SK-N-SH treated with all-trans-retinoic acid at 6 μM for 48 hours (cell line): ENCODE measurements at regions not wholly inside any gene's neighbourhood (a gene's known extent, or its start where the extent isn't known, plus 50 kb on each side); places are given as distances from the start of the nearest gene placed in this dataset.

Experiments
- CREB5 ChIP-seq: fragments of 250-450 bp; sonication (Bioruptor Pico); IDR thresholded peaks from 2 replicates; pipeline ENCODE4 v1.5.1; 2020; ENCODE audit warnings: low read depth, mild to moderate bottlenecking, moderate library complexity
- TOX ChIP-seq: fragments of 250-450 bp; sonication (Bioruptor Pico); IDR thresholded peaks from 2 replicates; pipeline ENCODE4 v1.8.0; 2021; ENCODE audit warnings: mild to moderate bottlenecking, moderate library complexity, borderline replicate concordance
- ZNF70 ChIP-seq: fragments of 450-650 bp; formaldehyde crosslinking; IDR thresholded peaks from 2 replicates; pipeline ENCODE4 v1.5.0; 2020; ENCODE audit warnings: mild to moderate bottlenecking, moderate library complexity

- TF ChIP-seq CREB5 (CRISPR knock-in tag) (no peak), ZNF70 (no peak), TOX (no peak)
Observed at GRCh38 chr7:80078886-80079285, 55.7 kb upstream of the GNAI1 start.
